Liver (tissue), 8 donors: ENCODE measurements at regions not wholly inside any gene's neighbourhood (a gene's known extent, or its start where the extent isn't known, plus 50 kb on each side); places are given as distances from the start of the nearest gene placed in this dataset.

Experiments
- DNase-seq: peaks from one replicate; pipeline ENCODE4 v3.0.0-alpha.2; 2017; ENCODE audit warnings: low spot score
- H3K27ac ChIP-seq, 2 donors: one replicate each; pipeline ENCODE4 v1.7.0; 2013; ENCODE audit warnings: inconsistent platforms in 2 of 2, low read length in 2 of 2, control low read depth in 1 of 2, low read depth in 1 of 2, mild to moderate bottlenecking in 1 of 2
- H3K27me3 ChIP-seq, 4 donors: one replicate each; pipeline versions ENCODE4 v1.6.1 to v1.7.0; 2013; ENCODE audit warnings: low read length in 3 of 4, inconsistent platforms in 1 of 4, mild to moderate bottlenecking in 1 of 4, moderate library complexity in 1 of 4; ENCODE audit not compliant: control insufficient read depth in 4 of 4, insufficient read depth in 4 of 4
- H3K36me3 ChIP-seq, 4 donors: one replicate each; pipeline versions ENCODE4 v1.6.1 to v1.7.0; 2013; ENCODE audit warnings: low read length in 3 of 4, mild to moderate bottlenecking in 3 of 4, low read depth in 1 of 4, moderate library complexity in 1 of 4; ENCODE audit not compliant: control insufficient read depth in 4 of 4, insufficient read depth in 3 of 4
- H3K4me1 ChIP-seq, 4 donors: one replicate each; pipeline versions ENCODE4 v1.6.1 to v1.7.0; 2013; ENCODE audit warnings: low read length in 3 of 4, mild to moderate bottlenecking in 3 of 4, moderate library complexity in 1 of 4; ENCODE audit not compliant: control insufficient read depth in 4 of 4, insufficient read depth in 4 of 4
- H3K4me3 ChIP-seq, 3 donors: one replicate each; pipeline versions ENCODE4 v1.6.1 to v1.7.0; 2013; ENCODE audit warnings: low read length in 3 of 3, control low read depth in 1 of 3, low read depth in 1 of 3, mild to moderate bottlenecking in 1 of 3
- H3K9ac ChIP-seq, 2 donors: one replicate each; pipeline ENCODE4 v1.7.0; 2013; ENCODE audit warnings: low read length in 2 of 2, mild to moderate bottlenecking in 2 of 2, moderate library complexity in 2 of 2, control low read depth in 1 of 2, low read depth in 1 of 2
- H3K9me3 ChIP-seq, 4 donors: one replicate each; pipeline versions ENCODE4 v1.6.1 to v1.7.0; 2013; ENCODE audit warnings: low read length in 3 of 4; ENCODE audit not compliant: control insufficient read depth in 4 of 4
- EGR1 ChIP-seq, 2 donors: IDR thresholded peaks; 2 replicates each; pipeline ENCODE4 v1.6.1; 2016 to 2018; ENCODE audit warnings: antibody characterized with exemption in 2 of 2, low read depth in 2 of 2
- FOXA1 ChIP-seq: IDR thresholded peaks from 2 replicates; pipeline ENCODE4 v1.6.1; 2016; ENCODE audit warnings: antibody characterized with exemption
- FOXA2 ChIP-seq: IDR thresholded peaks from 2 replicates; pipeline ENCODE4 v1.6.1; 2016; ENCODE audit warnings: antibody characterized with exemption
- HNF4A ChIP-seq, 2 donors: conservative IDR thresholded peaks; 2 replicates each; pipeline ENCODE4 v1.6.1; 2016; ENCODE audit warnings: antibody characterized with exemption in 2 of 2, mild to moderate bottlenecking in 2 of 2
- HNF4G ChIP-seq: IDR thresholded peaks from 2 replicates; pipeline ENCODE4 v1.6.1; 2016; ENCODE audit warnings: antibody characterized with exemption
- JUND ChIP-seq, 2 donors: IDR thresholded peaks; 2 replicates each; pipeline ENCODE4 v1.6.1; 2016; ENCODE audit warnings: antibody characterized with exemption in 2 of 2
- MAX ChIP-seq: IDR thresholded peaks from 2 replicates; pipeline ENCODE4 v1.6.1; 2016; ENCODE audit warnings: antibody characterized with exemption
- NR2F2 ChIP-seq: IDR thresholded peaks from 2 replicates; pipeline ENCODE4 v1.6.1; 2016; ENCODE audit warnings: antibody characterized with exemption
- RAD21 ChIP-seq, 2 donors: IDR thresholded peaks; 2 replicates each; pipeline ENCODE4 v1.6.1; 2016; ENCODE audit warnings: antibody characterized with exemption in 2 of 2, mild to moderate bottlenecking in 2 of 2
- RXRA ChIP-seq, 2 donors: IDR thresholded peaks; 2 replicates each; pipeline ENCODE4 v1.6.1; 2017 to 2018; ENCODE audit warnings: antibody characterized with exemption in 2 of 2, mild to moderate bottlenecking in 1 of 2
- SP1 ChIP-seq: IDR thresholded peaks from 2 replicates; pipeline ENCODE4 v1.6.1; 2018; ENCODE audit warnings: antibody characterized with exemption, mild to moderate bottlenecking
- TAF1 ChIP-seq: conservative IDR thresholded peaks from 2 replicates; pipeline ENCODE4 v1.6.1; 2016; ENCODE audit warnings: antibody characterized with exemption, mild to moderate bottlenecking
- YY1 ChIP-seq: IDR thresholded peaks from 2 replicates; pipeline ENCODE4 v1.6.1; 2016; ENCODE audit warnings: antibody characterized with exemption, mild to moderate bottlenecking
- ZBTB33 ChIP-seq: IDR thresholded peaks from 2 replicates; pipeline ENCODE4 v1.6.1; 2016; ENCODE audit warnings: antibody characterized with exemption
- WGBS: extraction: QIAGEN DNeasy Blood & Tissue Kit; methylation state at CpG from one replicate; pipeline ENCODE4 v1.1.7; 2013; 5-methylcytosine and 5-hydroxymethylcytosine counted together
- TF ChIP-seq, protein P1 (sequence below): fragments of 150-350 bp; IDR thresholded peaks from 2 replicates; pipeline ENCODE4 v1.5.1; 2017; ENCODE audit warnings: improper control_type of control experiment, low read depth, low read length; ENCODE audit not compliant: missing input control
- donor health status: healthy.
- donor health status: healthy.
- donor health status: healthy.
- donor health status: healthy.
- donor health status: healthy.

DNA sequence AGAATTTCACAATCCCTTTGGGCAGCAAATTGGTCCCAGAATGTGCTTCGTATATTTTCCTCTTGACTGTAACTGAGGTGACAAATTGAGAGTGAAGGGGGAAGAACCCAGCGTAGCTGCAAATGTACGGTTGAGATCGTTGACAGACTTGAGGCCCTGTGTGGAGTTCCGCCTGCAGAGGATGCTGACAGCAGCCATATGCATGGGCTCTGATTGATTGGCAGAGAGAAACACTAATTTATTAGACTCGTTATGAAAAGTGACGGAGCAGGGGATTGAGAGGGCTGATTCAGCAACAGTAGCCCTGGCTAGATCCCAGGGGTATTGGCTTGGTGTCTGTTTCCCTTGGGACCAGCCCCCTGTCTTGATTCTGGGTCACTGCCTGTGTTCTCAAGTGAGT is 930.1 kb upstream of the EEF2KMT start:
- H3K36me3 ChIP-seq = no peaks in the 10 kb centered on the region
- H3K9ac ChIP-seq = no peak overlapping the region
- DNase-seq = no peak
- no peak overlapping the region for H3K4me3 ChIP-seq
- no peaks in the 10 kb centered on the region for H3K9me3 ChIP-seq
- peaks cover 0 to 7% (median 0%) of the 10 kb centered on the region in 4 donors for H3K27me3 ChIP-seq
- H3K27ac ChIP-seq = no peak overlapping the region
- TF ChIP-seq RXRA (IDR thresholded peaks at IDR 0.05) (no peak), FOXA1 (no peak), HNF4A (conservative IDR thresholded peaks at IDR 0.05) (no peak)
- no peaks in the 10 kb centered on the region for H3K4me1 ChIP-seq
- WGBS = 76% methylated on average over 7 of the region's 7 CpGs

- Histone ChIP-seq H3K27me3 (peaks cover 0 to 20% (median 3%) of the 10 kb centered on the region in 4 donors), H3K27ac (no peak overlapping the region), H3K36me3 (no peaks in the 10 kb centered on the region), H3K9ac (no peak overlapping the region), H3K4me3 (no peak overlapping the region), H3K4me1 (peaks cover 0 to 1% (median 0%) of the 10 kb centered on the region in 4 donors), H3K9me3 (no peaks in the 10 kb centered on the region)
- WGBS = 71% methylated on average over 14 of the region's 14 CpGs
- DNase-seq = no peak
- no peak for TF ChIP-seq JUND (IDR thresholded peaks at IDR 0.05)
- no peak for TF ChIP-seq TAF1
- no peak for TF ChIP-seq NR2F2
- no peak for TF ChIP-seq HNF4G
- no peak for TF ChIP-seq YY1
- TF ChIP-seq RXRA (IDR thresholded peaks at IDR 0.05) = no peak
- TF ChIP-seq FOXA2 = no peak
- TF ChIP-seq ZBTB33 = no peak
- no peak for TF ChIP-seq RAD21 (IDR thresholded peaks at IDR 0.05)
- TF ChIP-seq FOXA1 = no peak
- TF ChIP-seq, protein P1, sequence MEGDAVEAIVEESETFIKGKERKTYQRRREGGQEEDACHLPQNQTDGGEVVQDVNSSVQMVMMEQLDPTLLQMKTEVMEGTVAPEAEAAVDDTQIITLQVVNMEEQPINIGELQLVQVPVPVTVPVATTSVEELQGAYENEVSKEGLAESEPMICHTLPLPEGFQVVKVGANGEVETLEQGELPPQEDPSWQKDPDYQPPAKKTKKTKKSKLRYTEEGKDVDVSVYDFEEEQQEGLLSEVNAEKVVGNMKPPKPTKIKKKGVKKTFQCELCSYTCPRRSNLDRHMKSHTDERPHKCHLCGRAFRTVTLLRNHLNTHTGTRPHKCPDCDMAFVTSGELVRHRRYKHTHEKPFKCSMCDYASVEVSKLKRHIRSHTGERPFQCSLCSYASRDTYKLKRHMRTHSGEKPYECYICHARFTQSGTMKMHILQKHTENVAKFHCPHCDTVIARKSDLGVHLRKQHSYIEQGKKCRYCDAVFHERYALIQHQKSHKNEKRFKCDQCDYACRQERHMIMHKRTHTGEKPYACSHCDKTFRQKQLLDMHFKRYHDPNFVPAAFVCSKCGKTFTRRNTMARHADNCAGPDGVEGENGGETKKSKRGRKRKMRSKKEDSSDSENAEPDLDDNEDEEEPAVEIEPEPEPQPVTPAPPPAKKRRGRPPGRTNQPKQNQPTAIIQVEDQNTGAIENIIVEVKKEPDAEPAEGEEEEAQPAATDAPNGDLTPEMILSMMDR = no peak
- no peak for TF ChIP-seq SP1
Observed at GRCh38 chr16:6023449-6023848, 925.9 kb upstream of the EEF2KMT start.

- Histone ChIP-seq H3K27ac (no peak overlapping the region), H3K4me1 (peaks cover 0 to 1% (median 0%) of the 10 kb centered on the region in 4 donors), H3K36me3 (no peaks in the 10 kb centered on the region), H3K9me3 (no peaks in the 10 kb centered on the region), H3K27me3 (peaks cover 0 to 23% (median 3%) of the 10 kb centered on the region in 4 donors), H3K4me3 (no peak overlapping the region), H3K9ac (no peak overlapping the region)
- 58% methylated on average over 9 of the region's 9 CpGs for WGBS
- no peak for DNase-seq
- TF ChIP-seq HNF4G (no peak), HNF4A (conservative IDR thresholded peaks at IDR 0.05) (no peak), NR2F2 (no peak), MAX (no peak), TAF1 (no peak), SP1 (no peak), YY1 (no peak), JUND (IDR thresholded peaks at IDR 0.05) (no peak), EGR1 (IDR thresholded peaks at IDR 0.05; ENCODE audit: low read depth in 2 of 2) (no peak), RAD21 (IDR thresholded peaks at IDR 0.05) (no peak)
- TF ChIP-seq, protein P1 = no peak
Observed at GRCh38 chr16:6021276-6021943, 923.8 kb upstream of the EEF2KMT start.
